Parathyroid adenoma (tissue), 2 donors: ENCODE measurements at regions not wholly inside any gene's neighbourhood (a gene's known extent, or its start where the extent isn't known, plus 50 kb on each side); places are given as distances from the start of the nearest gene placed in this dataset.

Experiments
- H2AFZ ChIP-seq: fragments of 300-600 bp; sonication (generic); one replicate; pipeline ENCODE4 v1.7.0; 2017; ENCODE audit warnings: antibody characterized with exemption, mild to moderate bottlenecking
- H3K27ac ChIP-seq: fragments of 300-600 bp; sonication (generic); one replicate; pipeline ENCODE4 v1.7.0; 2017
- H3K27me3 ChIP-seq: fragments of 300-600 bp; sonication (generic); one replicate; pipeline ENCODE4 v1.7.0; 2017; ENCODE audit warnings: low read length; ENCODE audit not compliant: control insufficient read depth, insufficient read depth
- H3K36me3 ChIP-seq: fragments of 300-600 bp; sonication (generic); one replicate; pipeline ENCODE4 v1.7.0; 2017; ENCODE audit warnings: low read length; ENCODE audit not compliant: control insufficient read depth, insufficient read depth
- H3K4me1 ChIP-seq: fragments of 300-600 bp; sonication (generic); one replicate; pipeline ENCODE4 v1.7.0; 2017; ENCODE audit warnings: control low read depth
- H3K4me2 ChIP-seq: fragments of 300-600 bp; sonication (generic); one replicate; pipeline ENCODE4 v1.7.0; 2017; ENCODE audit warnings: low read length
- H3K4me3 ChIP-seq: fragments of 300-600 bp; sonication (generic); one replicate; pipeline ENCODE4 v1.7.0; 2017; ENCODE audit warnings: low read depth, low read length
- H3K79me2 ChIP-seq: fragments of 300-600 bp; sonication (generic); one replicate; pipeline ENCODE4 v1.7.0; 2017; ENCODE audit warnings: control low read depth
- H3K9ac ChIP-seq: fragments of 300-600 bp; sonication (generic); one replicate; pipeline ENCODE4 v1.7.0; 2017; ENCODE audit warnings: mild to moderate bottlenecking
- H3K9me3 ChIP-seq: fragments of 300-600 bp; sonication (generic); one replicate; pipeline ENCODE4 v1.7.0; 2017; ENCODE audit warnings: low read length; ENCODE audit not compliant: control insufficient read depth
- TF ChIP-seq, protein P1 (sequence below): fragments of 300-600 bp; sonication (generic); IDR thresholded peaks from one replicate; pipeline ENCODE4 v1.7.0; 2017; ENCODE audit warnings: antibody characterized with exemption, mild to moderate bottlenecking
- donor health status: primary hyperparathyroidism.

DNA sequence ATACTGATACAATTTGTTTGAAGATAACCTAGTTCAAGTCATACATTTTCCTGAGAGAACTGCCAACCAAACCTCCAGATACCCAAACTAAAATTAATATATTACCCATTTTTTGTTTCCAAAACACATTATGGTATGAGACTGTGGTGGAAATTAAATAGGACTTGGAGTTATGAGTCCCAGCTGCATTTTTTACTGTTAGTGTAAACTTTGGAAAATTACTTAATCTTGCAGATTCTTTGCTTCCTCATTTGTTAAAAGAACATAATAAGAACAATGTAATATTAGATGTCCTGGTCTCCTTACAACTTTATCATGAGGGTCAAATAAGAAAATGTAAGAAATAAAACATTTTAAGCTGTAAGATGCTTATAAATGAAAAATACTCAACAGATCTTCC, 98.2 kb upstream of the TRIB2 start:
- H3K36me3 ChIP-seq: no peaks in the 10 kb centered on the region
- H3K27me3 ChIP-seq: no peaks in the 10 kb centered on the region
- no peaks in the 10 kb centered on the region for H3K79me2 ChIP-seq
- no peaks in the 10 kb centered on the region for H3K9me3 ChIP-seq
- no peak overlapping the region for H3K4me2 ChIP-seq
- TF ChIP-seq, protein P1, sequence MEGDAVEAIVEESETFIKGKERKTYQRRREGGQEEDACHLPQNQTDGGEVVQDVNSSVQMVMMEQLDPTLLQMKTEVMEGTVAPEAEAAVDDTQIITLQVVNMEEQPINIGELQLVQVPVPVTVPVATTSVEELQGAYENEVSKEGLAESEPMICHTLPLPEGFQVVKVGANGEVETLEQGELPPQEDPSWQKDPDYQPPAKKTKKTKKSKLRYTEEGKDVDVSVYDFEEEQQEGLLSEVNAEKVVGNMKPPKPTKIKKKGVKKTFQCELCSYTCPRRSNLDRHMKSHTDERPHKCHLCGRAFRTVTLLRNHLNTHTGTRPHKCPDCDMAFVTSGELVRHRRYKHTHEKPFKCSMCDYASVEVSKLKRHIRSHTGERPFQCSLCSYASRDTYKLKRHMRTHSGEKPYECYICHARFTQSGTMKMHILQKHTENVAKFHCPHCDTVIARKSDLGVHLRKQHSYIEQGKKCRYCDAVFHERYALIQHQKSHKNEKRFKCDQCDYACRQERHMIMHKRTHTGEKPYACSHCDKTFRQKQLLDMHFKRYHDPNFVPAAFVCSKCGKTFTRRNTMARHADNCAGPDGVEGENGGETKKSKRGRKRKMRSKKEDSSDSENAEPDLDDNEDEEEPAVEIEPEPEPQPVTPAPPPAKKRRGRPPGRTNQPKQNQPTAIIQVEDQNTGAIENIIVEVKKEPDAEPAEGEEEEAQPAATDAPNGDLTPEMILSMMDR: no peak
- no peak overlapping the region for H3K9ac ChIP-seq
- peaks cover 20% of the 10 kb centered on the region for H3K4me1 ChIP-seq
- H3K27ac ChIP-seq: no peak overlapping the region
- H2AFZ ChIP-seq: peak overlapping the region; percentile 25
- no peak overlapping the region for H3K4me3 ChIP-seq

DNA sequence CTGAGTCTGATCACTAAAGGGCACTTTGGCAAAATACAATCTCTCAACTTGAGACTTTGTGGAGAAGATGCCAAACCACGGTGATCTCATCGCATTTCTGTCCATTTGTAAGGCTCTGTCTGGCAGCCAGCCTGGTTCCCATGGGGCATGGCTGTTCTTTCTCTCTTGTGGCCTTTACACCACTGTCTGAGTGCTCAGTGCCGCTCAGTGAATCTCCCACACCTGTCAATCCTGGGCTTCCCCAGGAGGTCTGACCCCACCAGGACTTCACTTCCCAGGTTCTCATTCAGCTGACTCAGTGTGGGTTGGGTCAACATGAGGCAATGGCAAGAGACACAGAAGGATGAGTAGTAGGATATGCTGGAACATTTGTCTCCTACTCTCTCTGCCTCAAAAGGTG, 96.8 kb upstream of the TRIB2 start:
- H3K4me1 ChIP-seq: peaks cover 18% of the 10 kb centered on the region
- H3K9me3 ChIP-seq: no peaks in the 10 kb centered on the region
- no peaks in the 10 kb centered on the region for H3K79me2 ChIP-seq
- no peak overlapping the region for H3K4me3 ChIP-seq
- H3K27me3 ChIP-seq: no peaks in the 10 kb centered on the region
- H3K36me3 ChIP-seq: no peaks in the 10 kb centered on the region
- TF ChIP-seq, protein P1: no peak
- no peak overlapping the region for H3K9ac ChIP-seq
- H3K4me2 ChIP-seq: no peak overlapping the region
- peak overlapping the region; percentile 39 for H2AFZ ChIP-seq
- H3K27ac ChIP-seq: no peak overlapping the region

DNA sequence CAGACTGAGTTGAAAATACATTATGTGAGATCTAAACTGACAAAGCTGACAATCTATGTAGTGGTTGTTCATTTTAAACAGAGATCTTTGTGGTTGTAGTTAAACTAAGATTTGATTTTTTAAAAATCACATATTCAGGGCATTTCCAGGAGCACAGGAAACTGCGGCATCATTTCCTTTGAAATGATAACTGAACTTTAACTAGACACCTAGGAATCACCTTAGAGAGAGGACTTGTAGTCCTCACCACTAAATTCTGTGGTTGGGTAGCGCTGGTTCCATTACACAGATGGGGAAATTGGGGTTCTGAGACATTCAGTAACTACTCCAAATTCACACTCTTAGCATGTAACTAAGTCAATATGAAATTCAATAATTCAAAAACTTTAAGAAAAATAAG, 96.0 kb upstream of the TRIB2 start:
- Histone ChIP-seq H3K4me2 (no peak overlapping the region), H3K9me3 (no peaks in the 10 kb centered on the region)
- TF ChIP-seq, protein P1: no peak

DNA sequence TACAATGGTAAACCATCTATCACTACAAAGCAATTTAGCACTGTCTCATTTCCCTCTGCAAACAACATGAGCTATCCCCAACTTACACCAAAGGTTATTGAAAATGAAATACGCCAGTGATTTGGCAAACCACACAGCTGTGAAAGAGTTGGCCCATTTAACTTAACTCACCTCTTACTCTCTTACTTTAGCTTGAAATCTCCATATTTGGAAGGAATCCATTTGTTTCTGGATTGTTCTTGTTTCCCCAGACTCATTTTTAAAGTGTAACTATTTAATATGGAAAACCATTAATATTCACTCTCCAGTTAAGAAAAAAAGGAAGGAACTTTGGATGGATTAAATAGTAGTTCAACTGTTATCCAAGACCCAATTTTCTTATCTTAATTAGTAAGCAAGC, 93.7 kb upstream of the TRIB2 start:
- H3K79me2 ChIP-seq: no peaks in the 10 kb centered on the region
- no peaks in the 10 kb centered on the region for H3K27me3 ChIP-seq
- no peak overlapping the region for H2AFZ ChIP-seq
- H3K4me3 ChIP-seq: no peak overlapping the region
- no peak overlapping the region for H3K9ac ChIP-seq
- H3K9me3 ChIP-seq: no peaks in the 10 kb centered on the region
- H3K36me3 ChIP-seq: no peaks in the 10 kb centered on the region
- peaks cover 20% of the 10 kb centered on the region for H3K4me1 ChIP-seq
- H3K4me2 ChIP-seq: no peak overlapping the region
- no peak overlapping the region for H3K27ac ChIP-seq
- TF ChIP-seq, protein P1: no peak

More for the DNA sequence above, 96.0 kb upstream of the TRIB2 start:
- Histone ChIP-seq H3K27ac (no peak overlapping the region), H3K36me3 (no peaks in the 10 kb centered on the region), H3K79me2 (no peaks in the 10 kb centered on the region), H3K4me3 (no peak overlapping the region), H3K27me3 (no peaks in the 10 kb centered on the region), H3K4me1 (peaks cover 20% of the 10 kb centered on the region), H3K9ac (no peak overlapping the region), H2AFZ (no peak overlapping the region)

DNA sequence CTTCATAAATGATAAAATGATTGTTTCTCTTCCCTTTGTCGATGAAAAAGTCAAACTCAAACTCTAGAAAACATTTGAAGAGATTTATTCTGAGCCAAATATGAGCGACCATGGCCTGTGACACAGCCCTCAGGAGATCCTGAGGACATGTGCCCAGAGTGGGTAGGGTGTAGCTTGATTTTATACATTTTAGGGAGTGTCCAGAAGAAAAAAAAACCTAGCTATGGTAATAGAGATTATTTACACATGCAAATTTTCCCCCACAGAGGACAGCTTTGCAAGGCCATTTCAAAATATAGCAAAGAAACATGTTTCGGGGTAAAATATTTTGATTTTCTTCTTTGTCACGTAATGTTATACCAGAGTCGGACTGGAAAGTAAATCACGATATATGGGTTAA, 92.4 kb upstream of the TRIB2 start:
- Histone ChIP-seq H3K4me1 (peaks cover 14% of the 10 kb centered on the region), H3K4me3 (no peak overlapping the region), H3K79me2 (no peaks in the 10 kb centered on the region), H3K9ac (no peak overlapping the region), H3K4me2 (no peak overlapping the region), H3K27me3 (no peaks in the 10 kb centered on the region), H2AFZ (no peak overlapping the region), H3K9me3 (no peaks in the 10 kb centered on the region), H3K36me3 (no peaks in the 10 kb centered on the region), H3K27ac (no peak overlapping the region)
- TF ChIP-seq, protein P1: no peak
